Neural progenitor cell (in vitro differentiated cells): ENCODE measurements at regions not wholly inside any gene's neighbourhood (a gene's known extent, or its start where the extent isn't known, plus 50 kb on each side); places are given as distances from the start of the nearest gene placed in this dataset.

Experiments used
- EZH2 ChIP-seq: fragments of 200-600 bp; sonication (generic); IDR thresholded peaks from 2 replicates; pipeline ENCODE4 v1.6.1; 2017; ENCODE audit warnings: antibody characterized with exemption, mild to moderate bottlenecking, moderate library complexity
- TF ChIP-seq, protein P1 (sequence below): fragments of 200-600 bp; sonication (generic); IDR thresholded peaks from 2 replicates; pipeline ENCODE4 v1.5.1; 2017; ENCODE audit warnings: antibody characterized with exemption, mild to moderate bottlenecking

DNA sequence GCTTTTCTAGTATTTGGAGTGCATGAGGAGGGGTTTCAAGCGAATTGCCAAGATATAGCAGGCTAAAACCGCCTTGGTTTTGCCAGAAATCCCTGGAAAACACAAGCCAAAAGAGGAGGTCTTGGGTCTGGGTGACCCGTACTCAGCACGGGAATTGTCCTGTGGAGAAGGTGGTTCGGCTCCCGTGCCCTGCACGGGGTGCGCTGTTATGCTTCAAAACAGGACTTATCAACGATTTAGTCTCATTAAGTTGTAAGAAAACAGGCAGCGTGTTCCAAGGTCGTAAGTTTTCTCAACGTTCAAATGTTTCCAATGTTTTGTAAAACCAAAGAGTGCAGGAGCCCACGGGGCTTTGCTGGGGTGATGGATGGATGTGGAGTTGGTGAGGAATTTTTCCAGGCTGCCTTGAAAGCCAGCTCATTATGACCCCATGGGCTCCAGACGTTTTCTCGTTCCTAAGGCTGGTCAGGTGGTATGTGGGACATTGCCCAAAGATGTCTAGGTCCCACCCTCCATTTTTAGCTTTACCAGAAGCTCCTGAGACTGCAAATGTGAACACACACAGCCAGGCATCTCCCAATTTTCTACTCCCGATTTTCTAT is 75.4 kb upstream of the CLDN14 start:
- TF ChIP-seq, protein P1, sequence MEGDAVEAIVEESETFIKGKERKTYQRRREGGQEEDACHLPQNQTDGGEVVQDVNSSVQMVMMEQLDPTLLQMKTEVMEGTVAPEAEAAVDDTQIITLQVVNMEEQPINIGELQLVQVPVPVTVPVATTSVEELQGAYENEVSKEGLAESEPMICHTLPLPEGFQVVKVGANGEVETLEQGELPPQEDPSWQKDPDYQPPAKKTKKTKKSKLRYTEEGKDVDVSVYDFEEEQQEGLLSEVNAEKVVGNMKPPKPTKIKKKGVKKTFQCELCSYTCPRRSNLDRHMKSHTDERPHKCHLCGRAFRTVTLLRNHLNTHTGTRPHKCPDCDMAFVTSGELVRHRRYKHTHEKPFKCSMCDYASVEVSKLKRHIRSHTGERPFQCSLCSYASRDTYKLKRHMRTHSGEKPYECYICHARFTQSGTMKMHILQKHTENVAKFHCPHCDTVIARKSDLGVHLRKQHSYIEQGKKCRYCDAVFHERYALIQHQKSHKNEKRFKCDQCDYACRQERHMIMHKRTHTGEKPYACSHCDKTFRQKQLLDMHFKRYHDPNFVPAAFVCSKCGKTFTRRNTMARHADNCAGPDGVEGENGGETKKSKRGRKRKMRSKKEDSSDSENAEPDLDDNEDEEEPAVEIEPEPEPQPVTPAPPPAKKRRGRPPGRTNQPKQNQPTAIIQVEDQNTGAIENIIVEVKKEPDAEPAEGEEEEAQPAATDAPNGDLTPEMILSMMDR, result no peak
- TF ChIP-seq EZH2, result no peak
